HEK293 (cell line): ENCODE measurements at regions not wholly inside any gene's neighbourhood (a gene's known extent, or its start where the extent isn't known, plus 50 kb on each side); places are given as distances from the start of the nearest gene placed in this dataset.

Experiments used
- CTCF ChIA-PET: fragments of 350-600 bp; formaldehyde crosslinking; extraction: SDS; loops from one replicate; lab custom pipeline; 2021; ENCODE audit warnings: antibody characterized with exemption; lab: Yijun Ruan, JAX
- POLR2A ChIA-PET: fragments of 300-600 bp; formaldehyde crosslinking; extraction: SDS; loops from one replicate; lab custom pipeline; 2020; ENCODE audit warnings: antibody characterized with exemption, inconsistent platforms; lab: Yijun Ruan, JAX
- H3K27ac ChIP-seq: fragments of 200-500 bp; sonication (Bioruptor generic); 2 replicates; pipeline ENCODE4 v1.5.1; 2014; ENCODE audit warnings: low read depth, low read length, control low read depth, inconsistent platforms; ENCODE audit errors: extremely low read depth
- H3K36me3 ChIP-seq, 2 experiments: fragments of 200-500 bp in 1 of 2; sonication (Bioruptor generic) in 1 of 2; 1 replicate in 1 of 2; 2 replicates in 1 of 2; pipeline ENCODE4 v1.5.1; 2014 to 2017; ENCODE audit warnings: inconsistent platforms in 2 of 2, low read length in 2 of 2; ENCODE audit not compliant: control insufficient read depth in 2 of 2, insufficient read depth in 1 of 2
- H3K4me1 ChIP-seq: fragments of 200-500 bp; sonication (Bioruptor generic); 2 replicates; pipeline ENCODE4 v1.5.1; 2014; ENCODE audit warnings: mild to moderate bottlenecking, low read length, inconsistent platforms; ENCODE audit not compliant: control insufficient read depth, insufficient read depth
- H3K4me3 ChIP-seq: 2 replicates; pipeline ENCODE4 v1.5.1; 2011; ENCODE audit warnings: low read depth, mild to moderate bottlenecking, control low read depth, low read length, moderate library complexity
- H3K9me3 ChIP-seq: fragments of 200-500 bp; sonication (Bioruptor generic); 2 replicates; pipeline ENCODE4 v1.5.1; 2014; ENCODE audit warnings: low read depth, low read length, inconsistent platforms; ENCODE audit not compliant: control insufficient read depth, insufficient read depth
- CTCF ChIP-seq: fragments of 450-650 bp; formaldehyde crosslinking; IDR thresholded peaks from 2 replicates; pipeline ENCODE4 v1.5.1; 2016; ENCODE audit warnings: missing biosample characterization, missing genetic modification characterization
- GLIS2 ChIP-seq: fragments of 450-650 bp; formaldehyde crosslinking; IDR thresholded peaks from 2 replicates; pipeline ENCODE4 v1.5.1; 2016; ENCODE audit warnings: missing biosample characterization, missing genetic modification characterization
- ZBTB11 ChIP-seq: fragments of 450-650 bp; formaldehyde crosslinking; conservative IDR thresholded peaks from 2 replicates; pipeline ENCODE4 v1.5.1; 2016; ENCODE audit warnings: low read depth, missing biosample characterization, missing genetic modification characterization
- ZBTB20 ChIP-seq: fragments of 450-650 bp; formaldehyde crosslinking; IDR thresholded peaks from 2 replicates; pipeline ENCODE4 v1.5.1; 2016; ENCODE audit warnings: missing biosample characterization, missing genetic modification characterization
- ZBTB49 ChIP-seq: fragments of 450-650 bp; formaldehyde crosslinking; IDR thresholded peaks from 2 replicates; pipeline ENCODE4 v1.5.1; 2016; ENCODE audit warnings: missing biosample characterization, missing genetic modification characterization, low read depth
- ZFP37 ChIP-seq: fragments of 450-650 bp; formaldehyde crosslinking; IDR thresholded peaks from 2 replicates; pipeline ENCODE4 v1.5.1; 2016; ENCODE audit warnings: missing biosample characterization, missing genetic modification characterization
- ZNF112 ChIP-seq: fragments of 450-650 bp; formaldehyde crosslinking; IDR thresholded peaks from 2 replicates; pipeline ENCODE4 v1.5.0; 2017; ENCODE audit warnings: missing biosample characterization, missing genetic modification characterization
- ZNF292 ChIP-seq: fragments of 450-650 bp; formaldehyde crosslinking; IDR thresholded peaks from 2 replicates; pipeline ENCODE4 v1.5.1; 2016; ENCODE audit warnings: low read depth, missing biosample characterization, missing genetic modification characterization, borderline replicate concordance
- ZNF302 ChIP-seq: fragments of 450-650 bp; formaldehyde crosslinking; IDR thresholded peaks from 2 replicates; pipeline ENCODE4 v1.5.1; 2016; ENCODE audit warnings: missing biosample characterization, missing genetic modification characterization, low read depth
- ZNF341 ChIP-seq: fragments of 450-650 bp; formaldehyde crosslinking; IDR thresholded peaks from 2 replicates; pipeline ENCODE4; 2016; ENCODE audit warnings: low read depth, missing biosample characterization, missing genetic modification characterization
- ZNF514 ChIP-seq: fragments of 450-650 bp; formaldehyde crosslinking; IDR thresholded peaks from 2 replicates; pipeline ENCODE4 v1.5.1; 2016; ENCODE audit warnings: missing biosample characterization, missing genetic modification characterization
- ZNF548 ChIP-seq: fragments of 450-650 bp; formaldehyde crosslinking; IDR thresholded peaks from 2 replicates; pipeline ENCODE4 v1.5.1; 2016; ENCODE audit warnings: missing biosample characterization, missing genetic modification characterization
- ZNF585B ChIP-seq: fragments of 450-650 bp; formaldehyde crosslinking; IDR thresholded peaks from 2 replicates; pipeline ENCODE4 v1.5.1; 2016; ENCODE audit warnings: missing biosample characterization, missing genetic modification characterization
- ZNF639 ChIP-seq: fragments of 450-650 bp; formaldehyde crosslinking; IDR thresholded peaks from 2 replicates; pipeline ENCODE4 v1.5.1; 2016; ENCODE audit warnings: missing biosample characterization, missing genetic modification characterization
- ZNF677 ChIP-seq: fragments of 450-650 bp; IDR thresholded peaks from 2 replicates; pipeline ENCODE4 v1.5.0; 2018; ENCODE audit warnings: missing biosample characterization, mild to moderate bottlenecking, missing genetic modification characterization, moderate library complexity
- ZNF785 ChIP-seq: fragments of 450-650 bp; formaldehyde crosslinking; IDR thresholded peaks from 2 replicates; pipeline ENCODE4 v1.5.1; 2016; ENCODE audit warnings: missing biosample characterization, missing genetic modification characterization
- ZSCAN5A ChIP-seq: fragments of 450-650 bp; formaldehyde crosslinking; IDR thresholded peaks from 2 replicates; pipeline ENCODE4 v1.5.1; 2016; ENCODE audit warnings: missing biosample characterization, missing genetic modification characterization
- TF ChIP-seq, protein P1 (sequence below): fragments of 450-650 bp; formaldehyde crosslinking; IDR thresholded peaks from 2 replicates; pipeline ENCODE4; 2016; ENCODE audit warnings: missing biosample characterization, missing genetic modification characterization
- TF ChIP-seq, protein P2 (sequence below): fragments of 450-650 bp; formaldehyde crosslinking; IDR thresholded peaks from 2 replicates; pipeline ENCODE4 v1.5.1; 2016; ENCODE audit warnings: missing biosample characterization, missing genetic modification characterization
- TF ChIP-seq, protein P3 (sequence below): fragments of 450-650 bp; formaldehyde crosslinking; IDR thresholded peaks from 2 replicates; pipeline ENCODE4 v1.5.1; 2016; ENCODE audit warnings: missing biosample characterization, missing genetic modification characterization

DNA sequence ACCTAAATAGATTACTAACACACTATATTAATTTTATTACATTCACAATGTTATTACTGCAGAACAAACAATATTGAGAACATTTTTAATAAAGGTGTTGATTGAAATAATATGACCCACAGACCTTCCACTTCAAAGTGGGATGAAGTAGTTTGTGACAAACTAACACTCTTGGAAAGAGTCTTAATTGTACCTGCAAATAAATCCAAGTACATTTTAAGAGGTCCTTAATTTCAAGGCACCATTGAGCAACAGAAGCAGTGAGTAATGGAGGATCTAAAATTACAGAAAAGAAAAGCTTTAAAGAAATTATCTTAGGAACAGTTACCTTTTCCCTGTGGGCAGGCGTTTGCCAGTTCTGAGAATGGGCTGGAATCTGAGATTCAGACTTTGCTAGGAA is 140.2 kb downstream of the MMUT start:
- no peaks in the 10 kb centered on the region for H3K36me3 ChIP-seq
- POLR2A ChIA-PET: no interaction called here
- H3K4me3 ChIP-seq: no peak overlapping the region
- H3K9me3 ChIP-seq: no peaks in the 10 kb centered on the region
- CTCF ChIA-PET: no interaction called here
- no peaks in the 10 kb centered on the region for H3K4me1 ChIP-seq
- H3K27ac ChIP-seq: no peak overlapping the region
- TF ChIP-seq ZNF639 (tag by site-specific recombination) (no peak), ZBTB49 (tag by site-specific recombination) (no peak), ZNF785 (tag by site-specific recombination) (no peak), ZFP37 (tag by site-specific recombination) (no peak), ZNF341 (tag by site-specific recombination) (no peak), GLIS2 (tag by site-specific recombination) (no peak), ZNF292 (tag by site-specific recombination) (no peak), ZBTB11 (tag by site-specific recombination) (no peak), ZNF112 (no peak), ZNF302 (no peak), ZSCAN5A (tag by site-specific recombination) (no peak), ZNF548 (no peak), ZBTB20 (tag by site-specific recombination) (no peak), ZNF677 (no peak), ZNF514 (tag by site-specific recombination) (no peak), CTCF (tag by site-specific recombination) (no peak), ZNF585B (tag by site-specific recombination) (no peak)
- TF ChIP-seq, protein P1, sequence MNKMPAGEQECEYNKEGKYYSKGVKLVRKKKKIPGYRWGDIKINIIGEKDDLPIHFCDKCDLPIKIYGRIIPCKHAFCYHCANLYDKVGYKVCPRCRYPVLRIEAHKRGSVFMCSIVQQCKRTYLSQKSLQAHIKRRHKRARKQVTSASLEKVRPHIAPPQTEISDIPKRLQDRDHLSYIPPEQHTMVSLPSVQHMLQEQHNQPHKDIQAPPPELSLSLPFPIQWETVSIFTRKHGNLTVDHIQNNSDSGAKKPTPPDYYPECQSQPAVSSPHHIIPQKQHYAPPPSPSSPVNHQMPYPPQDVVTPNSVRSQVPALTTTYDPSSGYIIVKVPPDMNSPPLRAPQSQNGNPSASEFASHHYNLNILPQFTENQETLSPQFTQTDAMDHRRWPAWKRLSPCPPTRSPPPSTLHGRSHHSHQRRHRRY (tag by site-specific recombination): no peak
- TF ChIP-seq, protein P2, sequence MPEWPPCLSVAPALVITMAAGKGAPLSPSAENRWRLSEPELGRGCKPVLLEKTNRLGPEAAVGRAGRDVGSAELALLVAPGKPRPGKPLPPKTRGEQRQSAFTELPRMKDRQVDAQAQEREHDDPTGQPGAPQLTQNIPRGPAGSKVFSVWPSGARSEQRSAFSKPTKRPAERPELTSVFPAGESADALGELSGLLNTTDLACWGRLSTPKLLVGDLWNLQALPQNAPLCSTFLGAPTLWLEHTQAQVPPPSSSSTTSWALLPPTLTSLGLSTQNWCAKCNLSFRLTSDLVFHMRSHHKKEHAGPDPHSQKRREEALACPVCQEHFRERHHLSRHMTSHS (tag by site-specific recombination): no peak
- TF ChIP-seq, protein P3, sequence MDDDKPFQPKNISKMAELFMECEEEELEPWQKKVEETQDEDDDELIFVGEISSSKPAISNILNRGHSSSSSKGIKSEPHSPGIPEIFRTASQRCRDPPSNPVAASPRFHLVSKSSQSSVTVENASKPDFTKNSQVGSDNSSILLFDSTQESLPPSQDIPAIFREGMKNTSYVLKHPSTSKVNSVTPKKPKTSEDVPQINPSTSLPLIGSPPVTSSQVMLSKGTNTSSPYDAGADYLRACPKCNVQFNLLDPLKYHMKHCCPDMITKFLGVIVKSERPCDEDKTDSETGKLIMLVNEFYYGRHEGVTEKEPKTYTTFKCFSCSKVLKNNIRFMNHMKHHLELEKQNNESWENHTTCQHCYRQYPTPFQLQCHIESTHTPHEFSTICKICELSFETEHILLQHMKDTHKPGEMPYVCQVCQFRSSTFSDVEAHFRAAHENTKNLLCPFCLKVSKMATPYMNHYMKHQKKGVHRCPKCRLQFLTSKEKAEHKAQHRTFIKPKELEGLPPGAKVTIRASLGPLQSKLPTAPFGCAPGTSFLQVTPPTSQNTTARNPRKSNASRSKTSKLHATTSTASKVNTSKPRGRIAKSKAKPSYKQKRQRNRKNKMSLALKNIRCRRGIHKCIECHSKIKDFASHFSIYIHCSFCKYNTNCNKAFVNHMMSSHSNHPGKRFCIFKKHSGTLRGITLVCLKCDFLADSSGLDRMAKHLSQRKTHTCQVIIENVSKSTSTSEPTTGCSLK (tag by site-specific recombination): no peak
